Calu3 (cell line): ENCODE measurements at regions not wholly inside any gene's neighbourhood (a gene's known extent, or its start where the extent isn't known, plus 50 kb on each side); places are given as distances from the start of the nearest gene placed in this dataset.

Experiments used
- BruUV-seq: library from RNA; stranded (reverse); fragments of 400-500 nt; replicated peaks from 2 replicates; lab custom pipeline; 2021; lab: Mats Ljungman, UMichigan
- CTCF ChIA-PET: fragments of 300-600 bp; sonication (Branson Sonifier 250); formaldehyde crosslinking; loops from one replicate; lab custom pipeline; 2022; ENCODE audit warnings: antibody characterized with exemption; lab: Charles Lee
- DNase-seq: peaks from one replicate; pipeline ENCODE4 v3.0.0; 2022
- H3K27ac Mint-ChIP-seq: one replicate; pipeline ENCODE4 v1.8.0; 2022; ENCODE audit warnings: mixed read lengths; ENCODE audit not compliant: unreplicated experiment
- H3K27me3 Mint-ChIP-seq: one replicate; pipeline ENCODE4 v1.8.0; 2022; ENCODE audit warnings: mixed read lengths; ENCODE audit not compliant: unreplicated experiment
- H3K36me3 Mint-ChIP-seq: one replicate; pipeline ENCODE4 v1.8.0; 2022; ENCODE audit warnings: mild to moderate bottlenecking, moderate library complexity, mixed read lengths; ENCODE audit not compliant: insufficient read depth, unreplicated experiment
- H3K4me1 Mint-ChIP-seq: one replicate; pipeline ENCODE4 v1.8.0; 2022; ENCODE audit warnings: mild to moderate bottlenecking, low read depth, mixed read lengths; ENCODE audit not compliant: unreplicated experiment
- H3K4me3 Mint-ChIP-seq: one replicate; pipeline ENCODE4 v1.8.0; 2022; ENCODE audit warnings: mild to moderate bottlenecking, low read depth, moderate library complexity, mixed read lengths; ENCODE audit not compliant: unreplicated experiment
- H3K9me3 Mint-ChIP-seq: one replicate; pipeline ENCODE4 v1.8.0; 2022; ENCODE audit warnings: low read depth, mixed read lengths; ENCODE audit not compliant: unreplicated experiment
- intact Hi-C: fragments of 100-400 bp; cut with micrococcal nuclease; formaldehyde crosslinking; loops from one replicate; pipeline ENCODE4 v1.10.0; 2022; ENCODE audit not compliant: unreplicated experiment
- TF ChIP-seq, protein P1 (sequence below): fragments of 200-600 bp; IDR thresholded peaks from one replicate; pipeline ENCODE4 v1.8.0; 2022; ENCODE audit warnings: antibody characterized with exemption; ENCODE audit not compliant: unreplicated experiment

DNA sequence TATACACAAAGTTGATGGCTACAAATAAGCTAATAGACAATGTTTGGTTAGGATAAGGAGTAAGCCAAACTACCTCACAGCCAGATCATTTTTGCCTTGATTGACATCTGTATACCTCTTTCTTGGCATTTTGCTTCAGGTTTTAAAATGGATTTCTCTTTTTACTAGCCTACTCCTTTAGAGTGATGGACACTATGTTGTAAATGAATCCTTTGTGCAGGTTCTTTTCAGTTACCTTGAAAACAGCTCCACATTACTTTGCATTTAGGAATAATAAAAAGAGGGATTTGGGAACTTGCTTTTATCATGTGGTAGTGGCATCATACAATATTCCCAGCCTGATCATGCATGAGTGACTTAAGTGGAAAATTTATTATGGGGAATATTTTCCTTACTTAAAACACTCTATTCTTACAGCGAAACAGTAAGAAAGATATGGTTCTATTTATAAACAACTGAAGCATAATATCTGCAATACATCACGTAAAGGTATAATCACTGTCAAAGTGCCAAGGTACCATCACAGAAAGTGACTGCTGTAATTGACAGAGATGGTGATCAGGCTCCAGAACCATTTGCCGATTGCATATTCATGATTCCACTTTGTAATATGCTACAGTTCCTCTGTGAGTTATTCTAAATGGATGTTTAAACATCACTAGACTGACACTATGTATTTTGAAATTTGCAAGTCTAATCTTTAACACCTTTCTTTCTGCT is 327.0 kb downstream of the DMRTA1 start:
- Mint-ChIP-seq H3K27me3 (no peaks in the 10 kb centered on the region), H3K4me3 (no peak overlapping the region), H3K4me1 (no peaks in the 10 kb centered on the region), H3K9me3 (no peaks in the 10 kb centered on the region), H3K27ac (no peak overlapping the region), H3K36me3 (no peaks in the 10 kb centered on the region)
- intact Hi-C loops, result no loop called here
- TF ChIP-seq, protein P1, sequence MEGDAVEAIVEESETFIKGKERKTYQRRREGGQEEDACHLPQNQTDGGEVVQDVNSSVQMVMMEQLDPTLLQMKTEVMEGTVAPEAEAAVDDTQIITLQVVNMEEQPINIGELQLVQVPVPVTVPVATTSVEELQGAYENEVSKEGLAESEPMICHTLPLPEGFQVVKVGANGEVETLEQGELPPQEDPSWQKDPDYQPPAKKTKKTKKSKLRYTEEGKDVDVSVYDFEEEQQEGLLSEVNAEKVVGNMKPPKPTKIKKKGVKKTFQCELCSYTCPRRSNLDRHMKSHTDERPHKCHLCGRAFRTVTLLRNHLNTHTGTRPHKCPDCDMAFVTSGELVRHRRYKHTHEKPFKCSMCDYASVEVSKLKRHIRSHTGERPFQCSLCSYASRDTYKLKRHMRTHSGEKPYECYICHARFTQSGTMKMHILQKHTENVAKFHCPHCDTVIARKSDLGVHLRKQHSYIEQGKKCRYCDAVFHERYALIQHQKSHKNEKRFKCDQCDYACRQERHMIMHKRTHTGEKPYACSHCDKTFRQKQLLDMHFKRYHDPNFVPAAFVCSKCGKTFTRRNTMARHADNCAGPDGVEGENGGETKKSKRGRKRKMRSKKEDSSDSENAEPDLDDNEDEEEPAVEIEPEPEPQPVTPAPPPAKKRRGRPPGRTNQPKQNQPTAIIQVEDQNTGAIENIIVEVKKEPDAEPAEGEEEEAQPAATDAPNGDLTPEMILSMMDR, result no peak
- no peak for DNase-seq
- CTCF ChIA-PET, result no interaction called here
- BruUV-seq, result no TSS peak

DNA sequence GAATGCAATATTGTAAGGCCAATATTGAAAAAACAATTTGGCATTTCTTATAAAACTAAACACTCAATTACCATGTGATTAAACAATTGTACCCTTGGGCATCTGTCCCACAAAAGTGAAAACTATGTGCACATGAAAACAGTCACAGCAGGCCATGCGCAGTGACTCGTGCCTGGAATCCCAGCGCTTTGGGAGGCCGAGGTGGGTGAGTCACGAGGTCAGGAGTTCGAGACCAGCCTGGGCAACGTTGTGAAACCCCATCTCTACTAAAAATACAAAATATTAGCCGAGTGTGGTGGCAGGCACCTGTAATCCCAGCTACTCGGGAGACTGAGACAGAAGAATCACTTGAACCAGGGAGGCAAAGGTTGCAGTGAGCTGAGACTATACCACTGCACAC is 343.7 kb downstream of the DMRTA1 start:
- H3K27me3 Mint-ChIP-seq, result peaks cover 9% of the 10 kb centered on the region
- H3K9me3 Mint-ChIP-seq, result peaks cover 5% of the 10 kb centered on the region
- TF ChIP-seq, protein P1, result no peak
- no peak overlapping the region for H3K4me3 Mint-ChIP-seq
- H3K27ac Mint-ChIP-seq, result no peak overlapping the region
- no TSS peak for BruUV-seq
- H3K4me1 Mint-ChIP-seq, result no peaks in the 10 kb centered on the region
- H3K36me3 Mint-ChIP-seq, result no peaks in the 10 kb centered on the region
- CTCF ChIA-PET, result no interaction called here
- no peak for DNase-seq
- intact Hi-C loops, result no loop called here

DNA sequence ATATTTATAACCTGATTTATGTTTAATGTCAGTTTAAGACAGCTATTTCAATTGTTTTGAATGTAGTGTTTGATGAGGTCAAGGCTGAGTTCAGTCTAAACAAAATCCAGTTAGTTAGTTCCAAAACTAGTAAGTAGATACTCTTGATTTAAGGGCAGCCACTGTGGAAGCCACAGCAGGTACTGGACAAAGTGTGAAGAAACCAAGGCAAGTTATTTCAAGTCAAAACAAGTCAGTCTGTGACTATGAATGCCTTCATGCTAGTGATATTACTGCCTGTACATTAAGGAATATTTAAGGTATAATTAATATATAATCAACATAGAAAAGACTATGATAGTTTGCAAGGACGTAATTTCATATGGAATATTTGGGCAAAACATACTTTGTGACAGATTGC is 362.3 kb downstream of the DMRTA1 start:
- CTCF ChIA-PET, result no interaction called here
- Mint-ChIP-seq H3K27me3 (no peaks in the 10 kb centered on the region), H3K27ac (no peak overlapping the region), H3K9me3 (no peaks in the 10 kb centered on the region), H3K36me3 (no peaks in the 10 kb centered on the region), H3K4me3 (no peak overlapping the region), H3K4me1 (no peaks in the 10 kb centered on the region)
- BruUV-seq, result no TSS peak
- TF ChIP-seq, protein P1, result no peak
- intact Hi-C loops, result no loop called here
- DNase-seq, result no peak

DNA sequence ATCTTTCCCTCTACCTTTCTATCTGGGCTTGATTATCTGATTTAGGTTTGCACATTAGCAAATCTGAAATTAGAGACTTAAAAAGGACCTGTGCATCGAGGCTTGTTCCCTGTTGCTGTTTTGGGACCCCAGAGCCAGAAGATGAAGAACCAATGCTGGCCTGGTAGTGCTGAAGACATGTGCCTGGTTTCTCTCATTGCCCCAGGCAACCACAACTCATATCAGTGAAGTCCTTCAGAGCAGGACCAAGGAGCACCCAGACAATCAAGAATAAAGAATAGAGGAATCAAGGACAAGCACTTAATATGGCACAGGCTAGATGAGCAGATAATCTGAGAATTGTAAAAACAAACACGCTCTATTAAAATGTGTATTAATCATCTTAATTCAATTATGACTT is 362.7 kb downstream of the DMRTA1 start:
- intact Hi-C loops, result no loop called here
- H3K4me3 Mint-ChIP-seq, result no peak overlapping the region
- no TSS peak for BruUV-seq
- CTCF ChIA-PET, result no interaction called here
- TF ChIP-seq, protein P1, result no peak
- H3K9me3 Mint-ChIP-seq, result no peaks in the 10 kb centered on the region
- no peaks in the 10 kb centered on the region for H3K27me3 Mint-ChIP-seq
- no peak overlapping the region for H3K27ac Mint-ChIP-seq
- no peaks in the 10 kb centered on the region for H3K4me1 Mint-ChIP-seq
- no peak for DNase-seq
- no peaks in the 10 kb centered on the region for H3K36me3 Mint-ChIP-seq
